Dendritic cell treated with granulocyte-macrophage colony-stimulating factor and Interleukin-4, amounts not matched to agents 40 ng/mL and 50 ng/mL, for 4 days (primary cell): ENCODE measurements at regions not wholly inside any gene's neighbourhood (a gene's known extent, or its start where the extent isn't known, plus 50 kb on each side); places are given as distances from the start of the nearest gene placed in this dataset.

Experiments
- H3K27ac Mint-ChIP-seq: one replicate; pipeline ENCODE4 v1.8.0; 2022; ENCODE audit warnings: mild to moderate bottlenecking, mixed read lengths
- H3K27me3 Mint-ChIP-seq: one replicate; pipeline ENCODE4 v1.8.0; 2022; ENCODE audit warnings: mild to moderate bottlenecking, mixed read lengths
- H3K36me3 Mint-ChIP-seq: one replicate; pipeline ENCODE4 v1.8.0; 2022; ENCODE audit warnings: low read depth, mixed read lengths
- H3K4me1 Mint-ChIP-seq: one replicate; pipeline ENCODE4 v1.8.0; 2022; ENCODE audit warnings: low read depth, mixed read lengths
- H3K4me3 Mint-ChIP-seq: one replicate; pipeline ENCODE4 v1.8.0; 2022; ENCODE audit warnings: mild to moderate bottlenecking, moderate library complexity, mixed read lengths
- H3K9me3 Mint-ChIP-seq: one replicate; pipeline ENCODE4 v1.8.0; 2022; ENCODE audit warnings: mixed read lengths
- intact Hi-C: fragments of 100-400 bp; cut with micrococcal nuclease; formaldehyde crosslinking; loops from one replicate; pipeline ENCODE4 v1.15.0; 2022

- Mint-ChIP-seq H3K36me3 (no peaks in the 10 kb centered on the region), H3K27ac (no peak overlapping the region), H3K4me3 (no peak overlapping the region), H3K27me3 (peaks cover 2% of the 10 kb centered on the region), H3K4me1 (no peaks in the 10 kb centered on the region), H3K9me3 (no peaks in the 10 kb centered on the region)
- intact Hi-C loops: no loop called here
Observed at GRCh38 chr18:46318356-46318755, 214.2 kb downstream of the HAUS1 start.

DNA sequence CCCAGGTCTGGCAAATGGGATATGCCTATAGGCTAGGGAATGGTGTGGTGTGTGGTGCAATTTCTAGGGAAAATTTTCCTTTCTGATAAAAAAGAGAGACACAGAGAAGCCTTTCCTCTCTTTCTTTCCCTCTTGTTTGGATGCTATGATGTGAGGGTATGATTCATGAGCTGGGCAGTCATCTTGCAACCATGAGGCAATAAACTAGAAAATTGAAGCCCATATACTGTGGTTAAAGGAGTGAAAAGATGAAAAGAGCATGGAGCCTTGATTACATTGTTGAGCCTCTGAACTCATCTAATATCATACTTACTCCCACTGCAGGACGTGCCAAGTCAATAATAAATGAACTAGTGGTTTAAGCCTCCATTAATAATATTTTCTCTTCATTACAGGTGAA is 215.6 kb downstream of the HAUS1 start:
- H3K4me1 Mint-ChIP-seq: peaks cover 9% of the 10 kb centered on the region
- no peaks in the 10 kb centered on the region for H3K36me3 Mint-ChIP-seq
- no peak overlapping the region for H3K27ac Mint-ChIP-seq
- intact Hi-C loops: no loop called here
- peaks cover 2% of the 10 kb centered on the region for H3K27me3 Mint-ChIP-seq
- no peak overlapping the region for H3K4me3 Mint-ChIP-seq
- no peaks in the 10 kb centered on the region for H3K9me3 Mint-ChIP-seq

GRCh38 chr18:46320297-46320696 is 216.1 kb downstream of the HAUS1 start:
- Mint-ChIP-seq H3K9me3 (no peaks in the 10 kb centered on the region), H3K4me1 (peaks cover 9% of the 10 kb centered on the region), H3K36me3 (no peaks in the 10 kb centered on the region), H3K4me3 (no peak overlapping the region), H3K27ac (no peak overlapping the region), H3K27me3 (peaks cover 2% of the 10 kb centered on the region)
- intact Hi-C loops: no loop called here

- Mint-ChIP-seq H3K4me1 (peaks cover 9% of the 10 kb centered on the region), H3K4me3 (no peak overlapping the region), H3K27me3 (peaks cover 2% of the 10 kb centered on the region), H3K36me3 (no peaks in the 10 kb centered on the region), H3K27ac (no peak overlapping the region), H3K9me3 (no peaks in the 10 kb centered on the region)
- intact Hi-C loops: no loop called here
Observed at GRCh38 chr18:46320928-46321711, 216.9 kb downstream of the HAUS1 start.

- no peaks in the 10 kb centered on the region for H3K9me3 Mint-ChIP-seq
- H3K4me3 Mint-ChIP-seq: no peak overlapping the region
- intact Hi-C loops: no loop called here
- H3K27ac Mint-ChIP-seq: no peak overlapping the region
- H3K27me3 Mint-ChIP-seq: no peaks in the 10 kb centered on the region
- H3K36me3 Mint-ChIP-seq: no peaks in the 10 kb centered on the region
- H3K4me1 Mint-ChIP-seq: peaks cover 9% of the 10 kb centered on the region
Observed at GRCh38 chr18:46321955-46322354, 217.8 kb downstream of the HAUS1 start.

DNA sequence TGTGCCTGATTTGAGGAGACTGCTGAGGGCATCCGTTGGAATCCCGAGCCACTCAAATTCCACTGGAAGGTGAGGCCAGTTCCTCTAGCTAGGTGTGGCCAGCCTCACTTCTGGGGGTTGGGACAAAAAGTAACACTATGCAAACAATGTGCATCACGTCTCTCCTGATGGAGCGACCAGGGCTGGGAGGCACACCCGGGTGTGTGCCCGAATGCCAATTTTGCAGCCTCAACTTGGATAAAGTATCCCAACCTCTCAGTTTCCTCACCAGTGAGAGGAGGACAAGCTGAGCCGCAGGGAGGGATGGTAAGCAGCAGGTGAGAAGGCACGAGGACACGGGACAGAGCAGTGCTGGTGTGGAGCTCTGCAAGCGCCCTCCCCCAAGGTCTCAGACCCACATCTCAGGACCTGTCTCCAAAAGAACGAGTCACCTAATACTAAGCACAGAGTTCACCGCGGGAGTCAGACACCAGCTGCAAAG is 218.3 kb downstream of the HAUS1 start:
- no peaks in the 10 kb centered on the region for H3K27me3 Mint-ChIP-seq
- no peaks in the 10 kb centered on the region for H3K9me3 Mint-ChIP-seq
- H3K27ac Mint-ChIP-seq: no peak overlapping the region
- H3K36me3 Mint-ChIP-seq: no peaks in the 10 kb centered on the region
- intact Hi-C loops: no loop called here
- H3K4me3 Mint-ChIP-seq: no peak overlapping the region
- H3K4me1 Mint-ChIP-seq: peaks cover 9% of the 10 kb centered on the region

- Mint-ChIP-seq H3K36me3 (no peaks in the 10 kb centered on the region), H3K27ac (no peak overlapping the region), H3K4me3 (no peak overlapping the region), H3K4me1 (peaks cover 9% of the 10 kb centered on the region), H3K9me3 (no peaks in the 10 kb centered on the region), H3K27me3 (peaks cover under 1% of the 10 kb centered on the region)
- intact Hi-C loops: no loop called here
Observed at GRCh38 chr18:46322941-46323340, 218.8 kb downstream of the HAUS1 start.

DNA sequence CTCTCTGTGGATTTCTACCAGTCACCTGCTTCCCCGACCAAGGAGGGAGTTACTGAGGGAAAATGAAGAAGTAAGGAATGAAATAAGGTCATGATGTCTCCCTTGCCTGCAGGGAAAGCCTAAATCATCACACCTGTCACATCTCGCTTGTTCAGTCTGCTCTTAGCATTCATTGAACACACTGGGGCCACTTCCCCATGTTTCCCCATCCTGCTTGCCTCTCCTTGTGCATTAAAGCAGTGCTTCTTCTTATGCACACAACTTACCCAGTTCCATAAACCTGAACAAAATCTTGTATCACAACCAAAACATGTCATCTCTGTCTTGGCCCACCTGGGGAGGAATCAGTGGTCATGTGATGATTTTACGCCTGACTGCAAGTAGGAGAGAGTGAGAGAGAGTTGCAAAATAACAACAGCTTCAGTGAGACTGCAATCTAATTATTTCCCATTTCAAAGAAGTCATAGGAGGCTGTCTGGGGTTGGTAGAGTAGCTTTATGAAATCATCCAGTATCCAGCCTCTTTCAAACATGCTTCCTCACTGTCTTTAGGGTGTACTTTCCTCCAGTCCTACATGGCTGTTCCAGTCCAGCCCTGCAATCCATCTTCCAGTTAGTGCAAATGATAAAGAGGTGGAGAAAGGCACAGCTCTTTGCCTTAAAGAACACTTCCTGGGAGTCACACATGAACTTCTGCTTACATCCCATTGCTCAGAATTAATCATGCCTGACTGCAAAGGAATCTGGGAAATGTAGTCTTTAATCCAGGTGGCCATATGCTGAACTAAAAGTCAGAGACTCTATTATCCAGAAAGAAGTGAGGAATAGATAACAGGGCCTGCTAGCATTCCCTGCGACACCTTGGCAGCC is 220.1 kb downstream of the HAUS1 start:
- Mint-ChIP-seq H3K4me1 (peaks cover 14% of the 10 kb centered on the region), H3K9me3 (no peaks in the 10 kb centered on the region), H3K4me3 (no peak overlapping the region), H3K36me3 (no peaks in the 10 kb centered on the region), H3K27ac (peak overlapping the region; percentile 76), H3K27me3 (peaks cover 6% of the 10 kb centered on the region)
- intact Hi-C loops: no loop called here

DNA sequence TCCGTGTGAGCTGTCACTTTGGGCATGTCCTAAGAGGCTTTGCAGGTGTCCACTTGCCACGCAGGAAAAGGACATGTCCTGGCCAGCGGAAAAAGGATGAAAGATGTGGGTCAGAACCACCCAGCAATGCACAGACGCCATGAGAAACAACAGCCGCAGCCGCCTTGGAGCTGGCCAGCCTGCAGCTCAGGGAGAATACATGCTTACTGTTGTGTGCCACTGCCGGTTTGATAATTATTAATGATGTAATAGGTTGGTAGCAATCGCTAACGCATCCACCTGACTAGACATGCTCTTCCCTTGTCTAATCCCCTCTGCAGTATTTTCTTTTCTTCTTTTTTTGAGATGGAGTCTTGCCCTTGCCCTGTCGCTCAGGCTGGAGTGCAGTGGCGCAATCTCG is 221.7 kb downstream of the HAUS1 start:
- Mint-ChIP-seq H3K4me1 (peaks cover 19% of the 10 kb centered on the region), H3K27me3 (peaks cover 9% of the 10 kb centered on the region), H3K9me3 (no peaks in the 10 kb centered on the region), H3K27ac (no peak overlapping the region), H3K4me3 (no peak overlapping the region), H3K36me3 (no peaks in the 10 kb centered on the region)
- intact Hi-C loops: no loop called here

- H3K9me3 Mint-ChIP-seq: no peaks in the 10 kb centered on the region
- H3K4me1 Mint-ChIP-seq: peaks cover 22% of the 10 kb centered on the region
- peaks cover 40% of the 10 kb centered on the region for H3K27me3 Mint-ChIP-seq
- H3K4me3 Mint-ChIP-seq: no peak overlapping the region
- H3K36me3 Mint-ChIP-seq: no peaks in the 10 kb centered on the region
- H3K27ac Mint-ChIP-seq: no peak overlapping the region
- intact Hi-C loops: no loop called here
Observed at GRCh38 chr18:46329736-46330246, 225.6 kb downstream of the HAUS1 start.

DNA sequence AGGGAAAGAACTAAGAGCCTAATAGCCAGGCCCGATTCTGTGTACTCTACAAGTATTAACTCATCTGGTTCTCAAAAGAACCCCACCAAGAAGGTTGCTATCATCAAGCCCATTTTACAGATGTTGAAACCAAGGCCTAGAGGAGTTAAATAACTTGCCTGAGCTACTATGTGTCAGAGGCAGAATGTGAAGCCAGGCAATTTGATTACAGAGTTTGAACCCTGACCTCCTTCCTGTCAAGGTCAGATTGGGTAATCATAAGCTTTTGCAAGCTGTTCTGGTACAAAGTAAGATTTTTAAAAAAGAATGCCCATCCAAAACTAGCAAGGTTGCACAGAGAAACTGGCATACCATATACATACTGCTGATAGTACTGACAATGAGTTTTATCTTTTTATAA is 227.1 kb downstream of the HAUS1 start:
- Mint-ChIP-seq H3K36me3 (no peaks in the 10 kb centered on the region), H3K9me3 (no peaks in the 10 kb centered on the region)
- intact Hi-C loops: no loop called here

GRCh38 chr18:46332286-46332801 is 228.2 kb downstream of the HAUS1 start:
- Mint-ChIP-seq H3K36me3 (no peaks in the 10 kb centered on the region), H3K27me3 (peaks cover 65% of the 10 kb centered on the region), H3K9me3 (no peaks in the 10 kb centered on the region), H3K4me1 (peaks cover 40% of the 10 kb centered on the region), H3K4me3 (no peak overlapping the region), H3K27ac (no peak overlapping the region)
- intact Hi-C loops: no loop called here

More for the DNA sequence above, 227.1 kb downstream of the HAUS1 start:
- H3K4me1 Mint-ChIP-seq: peaks cover 35% of the 10 kb centered on the region
- peaks cover 55% of the 10 kb centered on the region for H3K27me3 Mint-ChIP-seq
- no peak overlapping the region for H3K4me3 Mint-ChIP-seq
- H3K27ac Mint-ChIP-seq: no peak overlapping the region

- H3K4me3 Mint-ChIP-seq: no peak overlapping the region
- peaks cover 40% of the 10 kb centered on the region for H3K4me1 Mint-ChIP-seq
- peaks cover 69% of the 10 kb centered on the region for H3K27me3 Mint-ChIP-seq
- H3K36me3 Mint-ChIP-seq: no peaks in the 10 kb centered on the region
- intact Hi-C loops: no loop called here
- H3K9me3 Mint-ChIP-seq: no peaks in the 10 kb centered on the region
- no peak overlapping the region for H3K27ac Mint-ChIP-seq
Observed at GRCh38 chr18:46332921-46333341, 228.7 kb downstream of the HAUS1 start.
